ENCODE measurements at regions not wholly inside any gene's neighbourhood (a gene's known extent, or its start where the extent isn't known, plus 50 kb on each side); places are given as distances from the start of the nearest gene placed in this dataset.

GRCh38 chr21:14713109-14713508 is 167.0 kb upstream of the SAMSN1 start:
- Histone ChIP-seq H3K27me3 (ENCODE audit: insufficient read depth) (no peaks in the 10 kb centered on the region), H4K20me1 (ENCODE audit: insufficient read depth) (no peaks in the 10 kb centered on the region), H3K79me2 (ENCODE audit: insufficient read depth) (no peaks in the 10 kb centered on the region), H3F3A (replicated peaks; ENCODE audit: insufficient read depth) (no peaks in the 10 kb centered on the region), H3K9ac (no peak overlapping the region), H2AFZ (ENCODE audit: low read depth) (no peak overlapping the region), H3K4me2 (no peak overlapping the region), H3K4me3 (ENCODE audit: low read depth in 2 of 2, low read length in 1 of 2) (no peak overlapping the region), H3K9me3 (no peaks in the 10 kb centered on the region), H3K27ac (ENCODE audit: low read depth in 2 of 2, low read length in 1 of 2) (no peak overlapping the region), H3K9me2 (no peaks in the 10 kb centered on the region), H3K36me3 (replicated peaks in 1 of 2; ENCODE audit: control insufficient read depth in 1 of 2, insufficient read depth in 2 of 2, low read length in 1 of 2) (no peaks in the 10 kb centered on the region), H3K4me1 (ENCODE audit: control insufficient read depth in 1 of 2, insufficient read depth in 2 of 2, low read depth in 1 of 2, low read length in 1 of 2) (no peaks in the 10 kb centered on the region)
- TF ChIP-seq RAD21 (IDR thresholded peaks at IDR 0.05; ENCODE audit: low read length) (no peak), IRF3 (IDR thresholded peaks at IDR 0.05; ENCODE audit: low read depth, low read length) (no peak), EZH2phosphoT487 (IDR thresholded peaks at IDR 0.05; ENCODE audit: borderline replicate concordance, low read depth) (no peak), YY1 (IDR thresholded peaks at IDR 0.05; ENCODE audit: low read depth) (no peak), FOSL2 (IDR thresholded peaks at IDR 0.05; ENCODE audit: borderline replicate concordance, low read depth) (no peak), JUND (IDR thresholded peaks at IDR 0.05) (no peak), USF2 (IDR thresholded peaks at IDR 0.05; ENCODE audit: borderline replicate concordance, low read depth, low read length) (no peak), GABPA (IDR thresholded peaks at IDR 0.05; ENCODE audit: low read depth) (no peak), RXRA (IDR thresholded peaks at IDR 0.05; ENCODE audit: borderline replicate concordance, low read depth) (no peak), MAX (IDR thresholded peaks at IDR 0.05; ENCODE audit: low read depth) (no peak), USF1 (IDR thresholded peaks at IDR 0.05; ENCODE audit: borderline replicate concordance, low read depth) (no peak), REST (IDR thresholded peaks at IDR 0.05; ENCODE audit: low read depth, low read length) (no peak), TCF12 (IDR thresholded peaks at IDR 0.05) (no peak), NRF1 (IDR thresholded peaks at IDR 0.05; ENCODE audit: low read depth, low read length) (no peak), RFX5 (IDR thresholded peaks at IDR 0.05; ENCODE audit: low read length) (no peak), TEAD4 (IDR thresholded peaks at IDR 0.05; ENCODE audit: borderline replicate concordance, insufficient read depth) (no peak), MXI1 (IDR thresholded peaks at IDR 0.05; ENCODE audit: low read depth, low read length) (no peak), ELF1 (IDR thresholded peaks at IDR 0.05) (no peak), ZBTB33 (IDR thresholded peaks at IDR 0.05; ENCODE audit: borderline replicate concordance, low read depth) (no peak), PBX3 (IDR thresholded peaks at IDR 0.05) (no peak)
- ChIA-PET POLR2A (no interaction called here), CTCF (no interaction called here)
- no peak for DNase-seq

Measured in SK-N-SH (cell line).